Activated naive CD4-positive, alpha-beta T cell treated with anti-CD3 and anti-CD28 coated beads, Interleukin-2, amount 50 U/mL, for 72 hours (primary cell): ENCODE measurements at regions not wholly inside any gene's neighbourhood (a gene's known extent, or its start where the extent isn't known, plus 50 kb on each side); places are given as distances from the start of the nearest gene placed in this dataset.

Source experiments
- ATAC-seq, 2 donors: fragments of 150-1000 bp; cut with Tn5 transposase; 2 replicates each; pipeline ENCODE4 v1.10.0; 2021; ENCODE audit warnings: mild to moderate bottlenecking in 2 of 2, moderate library complexity in 2 of 2
- DNase-seq, 2 donors: peaks; one replicate each; pipeline ENCODE4 v3.0.0; 2021 to 2022; ENCODE audit warnings: low spot score in 2 of 2
- H3K27ac Mint-ChIP-seq, 2 donors: one replicate each; pipeline ENCODE4 v1.8.0; 2022; ENCODE audit warnings: mild to moderate bottlenecking in 2 of 2, mixed read lengths in 2 of 2
- H3K36me3 Mint-ChIP-seq, 2 donors: one replicate each; pipeline ENCODE4 v1.8.0; 2022; ENCODE audit warnings: mixed read lengths in 2 of 2
- H3K9me3 Mint-ChIP-seq, 2 donors: one replicate each; pipeline ENCODE4 v1.8.0; 2022; ENCODE audit warnings: mixed read lengths in 2 of 2

DNA sequence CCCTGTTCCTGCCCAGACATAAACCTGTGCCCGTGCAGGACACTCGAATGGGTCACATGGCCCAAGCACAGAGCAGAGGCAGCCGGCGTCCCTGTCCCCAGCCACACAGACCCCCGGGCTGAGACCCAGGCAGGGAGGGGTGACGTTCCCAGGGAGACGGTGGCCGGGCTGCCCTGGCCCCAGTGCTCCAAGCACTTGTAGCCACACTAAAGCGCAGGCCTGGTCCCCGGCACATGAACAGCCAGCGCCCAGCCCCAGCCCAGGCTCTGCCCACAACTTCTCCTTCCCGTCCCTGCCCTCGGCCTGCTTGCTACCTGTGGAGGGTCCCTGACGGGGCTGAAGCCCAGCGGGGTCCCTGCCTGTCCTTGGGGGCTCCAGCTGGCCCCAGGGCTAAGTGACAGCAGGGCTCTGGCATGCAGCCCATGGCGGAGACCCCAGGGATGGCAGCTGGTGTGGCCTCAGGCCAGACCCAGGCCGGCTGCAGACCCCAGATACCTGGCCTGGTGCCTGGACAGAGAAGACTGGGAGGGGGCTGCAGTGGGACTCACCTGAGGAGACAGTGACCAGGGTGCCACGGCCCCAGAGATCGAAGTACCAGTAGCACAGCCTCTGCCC lies 338.4 kb downstream of the TMEM121 start:
- H3K27ac Mint-ChIP-seq, result peak overlapping the region in 1 of 2 donors; percentile 30
- no peaks in the 10 kb centered on the region for H3K36me3 Mint-ChIP-seq

DNA sequence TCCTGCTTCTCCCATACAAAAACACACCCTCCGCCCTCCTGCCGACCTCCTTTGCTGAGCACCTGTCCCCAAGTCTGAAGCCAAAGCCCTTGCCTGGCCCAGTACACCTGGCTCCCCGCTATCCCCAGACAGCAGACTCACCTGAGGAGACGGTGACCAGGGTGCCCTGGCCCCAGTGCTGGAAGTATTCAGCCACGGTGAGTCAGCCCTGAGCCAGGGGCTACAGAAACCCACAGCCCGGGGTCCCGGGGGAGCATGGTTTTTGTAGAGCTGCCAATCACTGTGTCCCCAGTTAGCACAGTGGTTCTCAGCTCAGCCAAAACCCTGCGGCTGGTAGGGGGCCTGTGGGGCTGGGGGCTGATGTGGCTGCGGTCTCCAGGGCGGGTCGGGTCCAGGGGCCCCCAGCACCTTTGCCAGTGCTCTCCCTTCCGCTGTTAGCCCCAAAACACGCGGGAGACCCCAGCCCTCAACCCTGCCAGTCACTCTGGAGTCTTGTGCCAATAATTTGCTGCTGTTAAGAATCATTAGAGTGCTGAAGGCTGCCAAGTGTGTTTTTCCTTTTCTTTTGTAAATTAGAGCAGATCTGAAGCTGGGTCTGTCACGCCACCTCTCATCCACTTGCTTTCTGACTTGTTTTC lies 339.0 kb downstream of the TMEM121 start:
- ATAC-seq, result no peak
- peak in 1 of 2 donors; percentile 52 for DNase-seq
- Mint-ChIP-seq H3K27ac (peak overlapping the region in 1 of 2 donors; percentile 30), H3K36me3 (no peaks in the 10 kb centered on the region), H3K9me3 (no peaks in the 10 kb centered on the region)

More for the DNA sequence above, 338.4 kb downstream of the TMEM121 start:
- ATAC-seq (no peak), DNase-seq (peak in 1 of 2 donors; percentile 37)
- no peaks in the 10 kb centered on the region for H3K9me3 Mint-ChIP-seq

DNA sequence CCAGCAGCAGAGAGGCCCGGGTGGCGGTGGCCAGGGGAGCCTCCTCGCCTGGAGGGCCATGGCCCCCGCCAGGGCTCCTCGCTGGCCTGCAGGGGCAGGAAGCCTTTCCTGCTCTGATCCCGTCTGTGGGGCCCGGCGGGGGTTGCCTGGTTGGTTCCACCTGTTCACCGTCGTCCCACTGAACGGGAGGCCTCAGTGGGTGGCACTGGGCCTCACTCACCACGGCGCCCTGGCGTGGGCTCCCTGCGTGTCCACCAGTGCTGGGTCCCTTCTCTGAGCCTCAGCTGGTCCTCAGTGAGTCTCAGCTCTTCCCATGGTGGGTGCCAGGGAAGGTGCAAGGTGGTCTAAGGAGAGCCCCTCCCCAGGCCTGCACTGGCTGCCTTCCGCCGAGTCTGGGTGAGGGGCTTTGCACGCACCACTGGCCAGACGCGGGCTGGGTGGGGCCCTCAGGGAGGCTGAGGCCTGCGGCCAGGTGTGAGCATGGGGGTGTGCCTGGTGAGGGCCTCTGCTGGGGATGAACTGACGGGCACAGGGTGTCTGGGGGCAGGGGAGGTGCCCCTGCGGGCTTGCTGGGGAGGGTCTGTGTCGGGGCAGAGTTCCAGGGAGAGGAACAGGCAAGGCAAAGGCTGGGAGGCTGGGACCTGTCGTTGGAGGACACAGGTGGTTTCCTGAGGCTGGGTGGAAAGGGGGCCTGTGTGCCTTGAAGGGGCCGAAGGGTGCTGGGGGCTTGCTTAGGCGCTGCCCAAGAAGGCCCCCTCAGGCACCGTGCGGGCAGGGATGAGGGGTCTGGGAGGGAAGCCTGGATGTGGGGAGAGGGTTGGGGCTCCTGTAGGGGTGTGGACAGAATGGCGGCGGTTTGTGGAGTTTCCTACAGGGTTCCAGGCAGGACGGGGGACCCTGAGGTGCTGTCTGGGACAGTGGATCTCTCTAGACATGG lies 339.8 kb downstream of the TMEM121 start:
- peak in 1 of 2 donors; percentile 47 for DNase-seq
- no peak overlapping the region for H3K27ac Mint-ChIP-seq
- no peaks in the 10 kb centered on the region for H3K9me3 Mint-ChIP-seq
- ATAC-seq, result no peak
- H3K36me3 Mint-ChIP-seq, result no peaks in the 10 kb centered on the region

DNA sequence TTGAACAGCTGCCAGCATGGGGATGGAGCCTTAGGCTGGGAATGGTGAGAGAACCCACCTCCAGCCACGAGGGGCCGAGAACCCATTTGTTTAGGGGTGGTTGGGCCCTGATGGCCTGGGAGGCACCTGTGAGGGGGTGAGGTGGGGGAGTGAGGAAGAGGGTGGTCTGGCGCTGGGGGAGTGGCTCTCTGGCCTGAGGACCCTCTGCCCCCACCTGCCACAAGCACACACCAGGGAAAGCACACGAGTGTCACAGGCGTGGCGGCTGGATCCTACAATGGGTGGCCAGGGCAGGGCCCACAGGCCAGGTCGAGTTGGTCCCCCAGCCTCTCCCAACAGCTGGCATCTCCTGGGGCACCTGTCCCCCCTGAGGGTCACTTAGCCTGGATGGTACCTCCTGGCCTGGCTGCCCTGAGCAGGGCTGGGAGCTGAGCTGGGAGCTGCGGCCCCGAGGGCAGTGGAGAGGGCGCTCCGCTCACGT lies 340.5 kb downstream of the TMEM121 start:
- Mint-ChIP-seq H3K36me3 (no peaks in the 10 kb centered on the region), H3K27ac (no peak overlapping the region), H3K9me3 (no peaks in the 10 kb centered on the region)
- no peak for ATAC-seq
- DNase-seq, result peak in 1 of 2 donors; percentile 33

DNA sequence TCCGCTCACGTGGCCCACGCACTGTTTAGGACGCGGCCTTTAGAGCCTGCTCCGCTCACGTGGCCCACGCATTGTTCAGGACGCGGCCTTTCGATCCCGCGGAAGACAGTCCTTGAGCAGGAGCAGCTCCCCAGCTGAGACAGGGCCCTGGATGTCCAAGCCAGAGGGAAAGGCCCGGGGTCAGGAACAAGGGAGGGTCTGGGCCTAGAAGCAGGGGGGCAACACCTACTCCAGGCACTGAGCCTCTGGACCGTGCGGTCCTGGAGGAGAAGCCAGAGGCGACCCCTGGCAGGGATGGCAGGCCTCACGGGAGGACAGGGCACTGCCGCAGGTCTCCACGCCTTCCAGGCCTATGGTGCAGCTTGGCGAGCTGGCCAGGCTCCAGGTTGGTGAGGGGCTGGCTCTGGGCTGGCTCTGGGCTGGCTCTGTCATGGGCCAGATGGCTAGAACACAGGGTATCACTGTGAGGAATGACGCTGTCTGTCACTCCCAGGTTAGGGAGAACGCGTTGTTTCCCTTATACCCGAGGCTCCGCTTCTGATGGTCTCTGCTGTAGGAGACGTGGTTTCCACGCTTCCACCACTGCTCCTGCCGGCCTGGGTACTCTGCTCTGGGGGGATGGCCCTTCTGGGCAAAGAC lies 341.7 kb downstream of the TMEM121 start:
- DNase-seq (peak in 1 of 2 donors; percentile 30), ATAC-seq (no peak)

DNA sequence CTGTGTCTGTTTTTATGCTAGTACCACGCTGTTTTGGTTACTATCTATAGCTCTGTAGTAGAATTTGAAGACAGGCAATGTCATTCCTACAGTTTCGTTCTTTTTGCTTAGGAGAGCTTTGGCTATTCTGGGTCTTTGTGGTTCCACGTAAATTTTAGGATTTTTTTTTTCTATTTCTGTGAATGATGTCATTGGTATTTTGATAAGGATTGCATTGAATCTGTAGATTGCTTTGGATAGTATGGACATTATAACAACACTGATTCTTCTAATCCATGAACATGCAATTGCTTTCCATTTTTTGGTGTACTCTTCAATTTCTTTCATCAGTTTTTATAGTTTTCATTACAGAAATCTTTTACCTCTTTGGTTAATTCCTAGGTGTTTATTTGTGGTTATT lies 345.2 kb downstream of the TMEM121 start:
- no peaks in the 10 kb centered on the region for H3K9me3 Mint-ChIP-seq
- no peak overlapping the region for H3K27ac Mint-ChIP-seq
- H3K36me3 Mint-ChIP-seq, result no peaks in the 10 kb centered on the region
- ATAC-seq (no peak), DNase-seq (no peak)

More for the DNA sequence above, 341.7 kb downstream of the TMEM121 start:
- Mint-ChIP-seq H3K36me3 (no peaks in the 10 kb centered on the region), H3K9me3 (no peaks in the 10 kb centered on the region), H3K27ac (no peak overlapping the region)

DNA sequence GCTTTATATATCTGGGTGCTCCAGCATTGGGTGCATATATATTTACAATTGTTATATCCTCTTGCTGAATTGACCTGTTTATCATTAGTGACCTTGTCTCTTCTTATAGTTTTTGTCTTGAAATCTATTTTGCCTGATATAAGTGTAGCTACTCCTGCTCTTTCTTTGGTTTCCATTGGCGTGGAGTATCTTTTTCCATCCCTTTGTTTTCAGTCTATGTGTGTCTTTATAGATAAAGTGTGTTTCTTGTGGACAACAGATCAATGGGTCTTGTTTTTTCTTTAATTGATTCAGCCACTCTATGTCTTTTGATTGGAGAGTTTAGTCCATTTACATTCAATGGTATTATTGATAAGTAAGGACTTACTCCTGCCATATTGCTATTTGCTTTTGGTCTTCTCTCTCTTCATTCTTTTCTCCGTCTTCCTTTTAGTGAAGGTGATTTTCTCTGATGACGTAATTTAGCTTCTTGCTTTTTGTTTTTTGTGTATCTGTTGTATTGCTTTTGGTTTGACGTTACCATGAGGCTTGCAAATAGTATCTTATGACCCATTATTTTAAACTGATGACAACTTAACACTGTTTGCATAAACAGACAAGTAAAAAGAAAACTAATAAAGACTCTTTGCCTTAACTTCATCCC lies 347.6 kb downstream of the TMEM121 start:
- H3K9me3 Mint-ChIP-seq, result no peaks in the 10 kb centered on the region
- no peaks in the 10 kb centered on the region for H3K36me3 Mint-ChIP-seq
- no peak overlapping the region for H3K27ac Mint-ChIP-seq
- DNase-seq (no peak), ATAC-seq (no peak)

DNA sequence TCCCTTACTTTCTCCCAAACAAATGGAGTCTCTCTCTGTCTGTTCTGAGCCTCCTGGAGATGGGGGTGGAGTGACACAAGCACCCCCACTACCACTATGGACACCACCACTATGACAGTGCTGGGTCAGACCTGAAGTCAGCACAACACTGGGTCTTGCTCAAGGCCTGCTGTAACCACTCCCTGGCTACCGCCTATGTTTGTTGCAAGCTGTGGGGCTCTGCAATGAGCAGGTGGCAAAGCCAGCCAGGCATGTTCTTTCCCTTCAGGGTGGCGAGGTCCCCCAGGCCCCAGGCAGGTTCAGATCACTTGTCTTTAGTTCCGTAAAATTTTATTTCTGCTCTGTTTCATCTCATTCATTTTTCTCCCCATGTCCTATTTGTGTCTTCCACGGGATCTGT lies 349.8 kb downstream of the TMEM121 start:
- no peak overlapping the region for H3K27ac Mint-ChIP-seq
- no peak for ATAC-seq
- peak in 1 of 2 donors; percentile 16 for DNase-seq

DNA sequence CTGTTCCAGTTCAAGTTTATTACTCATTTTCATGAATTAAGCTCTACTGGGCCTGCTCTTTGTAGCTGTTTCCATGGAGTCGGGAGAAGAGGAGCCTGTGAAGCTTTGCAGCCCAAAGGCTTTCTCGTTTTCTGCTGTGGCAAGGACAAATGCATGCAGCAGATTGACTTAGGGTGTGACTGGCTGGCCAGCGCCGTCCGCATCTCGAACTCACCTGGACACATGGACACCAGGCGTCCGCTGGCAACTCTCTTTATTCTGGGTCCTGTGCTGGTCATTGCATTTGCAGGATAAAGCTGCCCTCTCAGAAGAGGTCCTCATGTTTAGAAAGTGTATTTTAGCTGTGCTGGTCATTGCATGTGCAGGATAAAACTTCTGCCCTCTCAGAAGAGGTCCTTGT lies 350.4 kb downstream of the TMEM121 start:
- ATAC-seq, result no peak
- no peak for DNase-seq
- Mint-ChIP-seq H3K9me3 (no peaks in the 10 kb centered on the region), H3K27ac (no peak overlapping the region), H3K36me3 (no peaks in the 10 kb centered on the region)

More for the DNA sequence above, 349.8 kb downstream of the TMEM121 start:
- Mint-ChIP-seq H3K9me3 (no peaks in the 10 kb centered on the region), H3K36me3 (no peaks in the 10 kb centered on the region)

DNA sequence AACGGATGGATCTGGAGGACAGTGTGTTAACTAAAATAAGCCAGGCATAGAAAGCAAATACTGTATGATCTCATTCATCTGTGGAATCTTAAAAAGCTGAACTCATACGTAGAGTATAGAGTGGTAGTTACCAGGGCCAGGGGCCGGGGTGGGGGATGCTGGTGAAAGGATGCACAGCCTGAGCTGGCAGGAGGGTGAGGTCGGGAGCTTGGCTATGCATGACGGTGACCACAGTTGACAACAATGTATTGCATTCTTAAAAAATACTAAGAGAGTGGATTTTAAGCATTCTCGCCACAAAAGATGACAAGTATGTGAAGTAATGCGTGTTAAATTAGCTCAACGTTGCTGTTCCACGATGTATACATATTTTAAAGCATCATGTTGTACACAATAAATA lies 351.3 kb downstream of the TMEM121 start:
- Mint-ChIP-seq H3K36me3 (no peaks in the 10 kb centered on the region), H3K9me3 (no peaks in the 10 kb centered on the region), H3K27ac (no peak overlapping the region)
- DNase-seq (peak in 1 of 2 donors; percentile 21), ATAC-seq (no peak)

DNA sequence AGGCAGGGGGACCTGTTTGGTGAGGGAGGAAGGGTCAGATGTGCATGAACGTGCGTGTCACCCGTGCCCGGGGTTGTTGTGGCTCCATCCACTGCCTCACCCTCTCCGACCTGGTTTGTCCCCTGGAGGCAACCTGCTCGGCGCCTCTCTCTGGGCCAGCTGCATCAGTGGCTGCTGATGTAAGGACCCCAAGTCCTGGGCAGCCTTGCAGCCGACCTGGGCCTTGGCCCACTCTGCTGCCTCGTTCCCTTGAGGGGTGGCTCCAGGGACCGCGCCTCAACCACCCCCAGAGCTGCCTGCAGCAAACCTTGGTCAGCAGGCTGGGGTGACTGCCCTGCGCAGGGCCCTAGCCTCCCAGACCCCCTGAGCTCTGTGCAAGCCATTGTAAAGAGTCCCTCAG lies 351.7 kb downstream of the TMEM121 start:
- H3K9me3 Mint-ChIP-seq, result no peaks in the 10 kb centered on the region
- H3K36me3 Mint-ChIP-seq, result no peaks in the 10 kb centered on the region
- ATAC-seq (no peak), DNase-seq (peak in 1 of 2 donors; percentile 41)
- no peak overlapping the region for H3K27ac Mint-ChIP-seq

DNA sequence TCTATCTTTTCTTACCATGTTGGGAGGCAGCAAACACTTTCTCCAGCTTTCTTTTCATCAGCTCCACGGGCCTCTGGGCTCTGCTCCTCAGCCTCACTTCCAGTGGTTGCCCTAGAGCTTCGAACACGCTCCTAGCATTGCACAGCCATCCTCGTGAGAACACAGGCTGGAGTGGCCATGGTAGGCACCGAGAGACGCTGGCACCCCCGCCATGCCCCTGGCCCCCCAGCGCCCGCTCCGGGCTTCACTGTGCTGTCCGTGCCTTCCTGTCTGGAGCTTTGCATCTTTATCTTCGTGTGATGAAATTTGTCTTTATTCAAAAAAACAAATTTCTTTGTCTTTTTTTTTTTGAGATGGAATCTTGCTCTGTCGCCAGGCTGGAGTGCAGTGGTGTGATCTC lies 352.2 kb downstream of the TMEM121 start:
- DNase-seq (no peak), ATAC-seq (no peak)
- Mint-ChIP-seq H3K9me3 (no peaks in the 10 kb centered on the region), H3K27ac (no peak overlapping the region), H3K36me3 (no peaks in the 10 kb centered on the region)

DNA sequence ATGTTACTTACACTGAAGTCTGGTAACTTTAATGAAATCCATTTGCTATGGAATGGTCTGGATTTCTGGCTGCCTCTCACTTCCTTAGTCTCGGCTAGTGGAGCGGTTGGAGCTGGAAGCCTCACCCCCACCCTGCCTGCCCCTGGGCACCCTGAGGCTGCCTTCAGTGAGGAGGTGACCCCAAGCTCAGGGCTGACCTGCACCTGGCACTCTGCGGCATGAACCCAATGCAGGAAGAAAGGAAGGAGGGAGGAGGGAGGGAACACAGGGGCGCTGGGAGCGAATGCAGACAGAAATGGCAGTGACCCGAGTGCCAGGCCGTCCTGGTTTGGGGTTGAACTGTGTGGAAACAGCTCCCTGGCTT lies 353.1 kb downstream of the TMEM121 start:
- H3K36me3 Mint-ChIP-seq, result no peaks in the 10 kb centered on the region
- H3K9me3 Mint-ChIP-seq, result no peaks in the 10 kb centered on the region
- DNase-seq (no peak), ATAC-seq (no peak)
- H3K27ac Mint-ChIP-seq, result peak overlapping the region in 1 of 2 donors; percentile 68

DNA sequence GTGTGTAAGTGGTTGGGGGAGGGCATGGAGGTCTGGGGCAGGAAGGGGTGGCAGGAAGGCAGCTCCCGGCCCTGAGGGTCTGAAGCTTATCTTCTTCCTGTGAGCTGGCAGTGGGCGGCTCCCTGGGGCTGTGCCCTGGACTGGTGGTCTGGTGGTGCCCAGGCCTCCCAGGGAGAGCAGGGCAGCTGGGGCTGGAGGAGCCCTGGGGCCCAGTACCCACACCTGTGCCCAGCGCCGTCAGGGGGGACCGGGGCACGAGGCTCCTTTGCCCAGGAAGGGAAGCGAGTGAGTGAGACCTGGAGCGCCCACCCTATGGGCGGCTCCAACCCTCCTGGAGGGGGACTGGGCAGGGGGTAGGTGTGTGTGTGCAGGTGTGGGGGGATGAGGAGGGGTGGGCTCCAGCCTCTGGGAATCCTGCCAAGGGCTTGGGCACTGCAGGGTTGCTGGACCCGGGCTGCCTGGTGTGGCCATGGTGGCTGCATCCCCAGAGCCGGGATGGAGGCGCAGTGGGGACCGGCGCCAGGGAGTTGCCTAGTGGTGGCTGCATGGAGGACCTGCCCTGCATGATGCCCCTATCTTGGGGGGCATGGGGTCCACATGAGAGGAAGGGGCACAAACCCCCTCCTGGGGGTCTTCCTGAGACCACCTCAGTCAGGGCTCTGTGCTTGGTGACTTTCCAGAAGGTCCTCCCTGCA lies 353.6 kb downstream of the TMEM121 start:
- DNase-seq (peak in 1 of 2 donors; percentile 43), ATAC-seq (peak in 1 of 2 donors; percentile 13)
- no peak overlapping the region for H3K27ac Mint-ChIP-seq
- no peaks in the 10 kb centered on the region for H3K36me3 Mint-ChIP-seq
- no peaks in the 10 kb centered on the region for H3K9me3 Mint-ChIP-seq

DNA sequence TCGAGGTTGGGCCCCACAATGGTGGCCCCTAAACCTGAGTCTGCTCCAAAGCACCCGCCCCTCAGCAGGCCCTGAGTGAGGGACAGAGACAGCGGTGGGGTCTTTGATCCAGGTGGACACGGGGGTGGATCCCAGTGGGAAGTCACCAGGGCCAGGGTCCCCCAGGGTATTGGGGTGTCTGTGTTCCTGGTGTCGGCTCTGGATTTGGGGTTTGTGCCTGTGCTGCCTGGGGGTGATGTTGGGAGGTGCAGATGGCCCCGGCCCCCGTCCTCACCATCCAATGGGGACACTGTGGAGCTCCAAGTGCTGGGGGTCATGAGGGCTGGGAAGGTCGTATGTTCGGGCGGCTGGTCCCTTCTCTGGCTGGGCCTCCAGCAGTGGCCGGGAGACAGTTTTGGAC lies 354.2 kb downstream of the TMEM121 start:
- peak in 1 of 2 donors; percentile 40 for DNase-seq
- no peak for ATAC-seq
- H3K27ac Mint-ChIP-seq, result no peak overlapping the region
- H3K9me3 Mint-ChIP-seq, result no peaks in the 10 kb centered on the region
- no peaks in the 10 kb centered on the region for H3K36me3 Mint-ChIP-seq
